ENCODE measurements at regions not wholly inside any gene's neighbourhood (a gene's known extent, or its start where the extent isn't known, plus 50 kb on each side); places are given as distances from the start of the nearest gene placed in this dataset.

GRCh38 chr13:106140476-106140875 lies 395.0 kb downstream of the EFNB2 start:
- TF ChIP-seq CTCF (conservative IDR thresholded peaks at IDR 0.05; ENCODE audit: low read depth, low read length) (no peak), POLR2A (IDR thresholded peaks at IDR 0.05; ENCODE audit: low read depth, low read length) (no peak), USF2 (IDR thresholded peaks at IDR 0.05; ENCODE audit: low read depth, low read length) (no peak), RCOR1 (IDR thresholded peaks at IDR 0.05; ENCODE audit: insufficient replicate concordance, low read length) (no peak)

Data from IMR-90 (cell line).